K562 (cell line): ENCODE measurements at regions not wholly inside any gene's neighbourhood (a gene's known extent, or its start where the extent isn't known, plus 50 kb on each side); places are given as distances from the start of the nearest gene placed in this dataset.

Source experiments
- ATAC-seq: fragments of 200-7000 bp; cut with Tn5 transposase; 3 replicates; pipeline ENCODE4 v1.9.1; 2020; ENCODE audit warnings: moderate library complexity
- BruUV-seq: library from RNA; stranded (reverse); fragments of 400-500 nt; replicated peaks from 2 replicates; lab custom pipeline; 2021; lab: Mats Ljungman, UMichigan
- CTCF ChIA-PET: fragments of 300-600 bp; formaldehyde crosslinking; extraction: SDS; loops from one replicate; lab custom pipeline; 2021; ENCODE audit warnings: low intra/inter-chr PET ratio; lab: Yijun Ruan, JAX
- POLR2A ChIA-PET: fragments of 300-600, 350-650 bp; sonication (Branson Sonifier 250); formaldehyde crosslinking; extraction: SDS; loops from one replicate; lab custom pipeline; 2021; ENCODE audit warnings: antibody characterized with exemption, inconsistent platforms; lab: Yijun Ruan, JAX
- DNase-seq, 4 experiments: peaks; one replicate each; pipeline versions ENCODE4 v3.0.0 to v3.0.0-alpha.2; 2011 to 2018; ENCODE audit warnings: low spot score in 3 of 4, mixed read lengths in 3 of 4; ENCODE audit errors: extremely low read depth in 1 of 4
- FAIRE-seq: peaks from 2 replicates; lab custom pipeline; 2011; peaks lifted over from hg19 to GRCh38; lab: Jason Lieb, UNC
- H2AFZ ChIP-seq: 2 replicates; pipeline ENCODE4 v1.6.0; 2011; ENCODE audit warnings: low read depth, low read length, control low read depth, inconsistent platforms
- H3K27ac ChIP-seq: fragments of 200-600 bp; 3 replicates; pipeline ENCODE4 v1.8.0; 2011; ENCODE audit warnings: low read depth, mild to moderate bottlenecking, control low read depth, inconsistent platforms, low read length, moderate library complexity, mixed read lengths; ENCODE audit errors: extremely low read depth
- H3K27me3 ChIP-seq, 2 experiments: fragments of 300-600 bp in 1 of 2; 2 replicates in 1 of 2; 3 replicates in 1 of 2; pipeline versions ENCODE4 v1.6.0 to v1.8.0; 2011; ENCODE audit warnings: inconsistent platforms in 2 of 2, low read length in 2 of 2, mild to moderate bottlenecking in 1 of 2, mixed read lengths in 1 of 2, moderate library complexity in 1 of 2; ENCODE audit not compliant: control insufficient read depth in 2 of 2, insufficient read depth in 2 of 2
- H3K36me3 ChIP-seq: fragments of 300-600 bp; 3 replicates; pipeline ENCODE4 v1.8.0; 2011; ENCODE audit warnings: mild to moderate bottlenecking, low read length, inconsistent platforms; ENCODE audit not compliant: control insufficient read depth, insufficient read depth
- H3K4me1 ChIP-seq, 2 experiments: fragments of 200-600 bp in 1 of 2; replicated peaks in 1 of 2; 2 replicates in 1 of 2; 3 replicates in 1 of 2; pipeline versions ENCODE4 v1.5.1 to v1.8.0; 2011; ENCODE audit warnings: inconsistent platforms in 2 of 2, low read length in 2 of 2, mild to moderate bottlenecking in 1 of 2, mixed read lengths in 1 of 2, moderate library complexity in 1 of 2; ENCODE audit not compliant: control insufficient read depth in 2 of 2, insufficient read depth in 2 of 2
- H3K4me2 ChIP-seq: 2 replicates; pipeline ENCODE4 v1.6.1; 2011; ENCODE audit warnings: low read length, control low read depth, inconsistent platforms, mixed read lengths; ENCODE audit not compliant: insufficient read depth
- H3K4me3 ChIP-seq: fragments of 200-600 bp; sonication (generic), shearing (Covaris generic); 2 replicates; pipeline ENCODE4 v1.5.1; 2016; ENCODE audit warnings: control low read depth, inconsistent platforms
- H3K79me2 ChIP-seq: fragments of 200-600 bp; 3 replicates; pipeline ENCODE4 v1.8.0; 2011; ENCODE audit warnings: low read length, inconsistent platforms; ENCODE audit not compliant: control insufficient read depth, insufficient read depth
- H3K9ac ChIP-seq, 2 experiments: 2 replicates each; pipeline versions ENCODE4 v1.6.0 to v1.6.1; 2011; ENCODE audit warnings: low read depth in 2 of 2, low read length in 2 of 2, control low read depth in 1 of 2, inconsistent platforms in 1 of 2, mild to moderate bottlenecking in 1 of 2, mixed read lengths in 1 of 2; ENCODE audit not compliant: insufficient read depth in 1 of 2
- H3K9me1 ChIP-seq: one replicate; pipeline ENCODE4 v1.6.0; 2011; ENCODE audit warnings: inconsistent platforms, mild to moderate bottlenecking, low read length, moderate library complexity; ENCODE audit not compliant: control insufficient read depth, insufficient read depth
- H3K9me3 ChIP-seq: replicated peaks from 2 replicates; pipeline ENCODE4 v1.5.1; 2011; ENCODE audit warnings: low read depth, low read length, inconsistent platforms; ENCODE audit not compliant: control insufficient read depth, insufficient read depth
- H4K20me1 ChIP-seq: replicated peaks from 2 replicates; pipeline ENCODE4 v1.6.1; 2011; ENCODE audit warnings: low read length, inconsistent platforms, mixed read lengths; ENCODE audit not compliant: control insufficient read depth, insufficient read depth
- ETS2 ChIP-seq: IDR thresholded peaks from 2 replicates; pipeline ENCODE4 v1.6.1; 2016; ENCODE audit warnings: borderline replicate concordance, missing genetic modification characterization, mild to moderate bottlenecking, moderate library complexity, missing compliant biosample characterization; ENCODE audit not compliant: poor library complexity, severe bottlenecking
- EZH2 ChIP-seq: IDR thresholded peaks from 2 replicates; pipeline ENCODE4 v1.6.1; 2012; ENCODE audit warnings: low read depth, mild to moderate bottlenecking, inconsistent platforms, low read length, borderline replicate concordance
- KLF16 ChIP-seq: IDR thresholded peaks from 2 replicates; pipeline ENCODE4 v1.6.1; 2016; ENCODE audit warnings: antibody characterized with exemption
- NBN ChIP-seq: fragments of 450-650 bp; IDR thresholded peaks from 2 replicates; pipeline ENCODE4 v1.6.1; 2016; ENCODE audit warnings: low read depth, mild to moderate bottlenecking
- NR0B1 ChIP-seq: fragments of 450-650 bp; IDR thresholded peaks from one replicate; pipeline ENCODE4 v1.6.1; 2018; ENCODE audit warnings: mild to moderate bottlenecking, moderate library complexity; ENCODE audit not compliant: partially characterized antibody
- REST ChIP-seq, 2 experiments: fragments of 450-650 bp; formaldehyde crosslinking in 1 of 2; IDR thresholded peaks; 2 replicates each; pipeline versions ENCODE4 v1.4.0 to v1.6.1; 2014 to 2020; ENCODE audit warnings: mild to moderate bottlenecking in 2 of 2, borderline replicate concordance in 1 of 2, low read depth in 1 of 2
- SAFB2 ChIP-seq: fragments of 200-400 bp; formaldehyde crosslinking; IDR thresholded peaks from 2 replicates; pipeline ENCODE4 v1.6.1; 2018; ENCODE audit warnings: borderline replicate concordance, low read length, low read depth, moderate library complexity; ENCODE audit not compliant: severe bottlenecking
- SPI1 ChIP-seq: IDR thresholded peaks from 2 replicates; pipeline ENCODE4 v1.6.1; 2011; ENCODE audit warnings: low read depth, low read length, control low read depth, borderline replicate concordance
- ZNF584 ChIP-seq: fragments of 200-800 bp; sonication (Bioruptor generic); IDR thresholded peaks from 2 replicates; pipeline ENCODE4 v1.6.1; 2016; ENCODE audit warnings: low read depth, mild to moderate bottlenecking, missing genetic modification characterization, missing compliant biosample characterization
- ZNF707 ChIP-seq: fragments of 250-450 bp; sonication (Bioruptor Pico); conservative IDR thresholded peaks from 2 replicates; pipeline ENCODE4 v1.8.0; 2022; ENCODE audit warnings: inconsistent platforms, mild to moderate bottlenecking, moderate library complexity
- in situ Hi-C: fragments of 300-500 bp; cut with MboI; formaldehyde crosslinking; loops from 4 replicates; pipeline ENCODE4 v1.15.0; 2018; ENCODE audit warnings: inconsistent platforms, mixed read lengths
- intact Hi-C: fragments of 100-400 bp; cut with micrococcal nuclease; formaldehyde crosslinking; loops from 2 replicates; pipeline ENCODE4 v1.14.2; 2022

- Histone ChIP-seq H3K4me2 (no peak overlapping the region), H3K4me1 (no peaks in the 10 kb centered on the region), H4K20me1 (no peaks in the 10 kb centered on the region), H3K79me2 (no peaks in the 10 kb centered on the region), H3K36me3 (no peaks in the 10 kb centered on the region), H3K9me1 (no peaks in the 10 kb centered on the region), H2AFZ (no peak overlapping the region), H3K9ac (no peak overlapping the region), H3K4me3 (no peak overlapping the region), H3K27me3 (no peaks in the 10 kb centered on the region), H3K27ac (no peak overlapping the region), H3K9me3 (no peaks in the 10 kb centered on the region)
- BruUV-seq = no TSS peak
- FAIRE-seq (no peak), ATAC-seq (no peak), DNase-seq (no peak)
- POLR2A ChIA-PET = no interaction called here
- intact Hi-C loops (no loop called here), in situ Hi-C loops (no loop called here)
- CTCF ChIA-PET = no interaction called here
- no peak for TF ChIP-seq ZNF584 (CRISPR knock-in tag)
- TF ChIP-seq SAFB2 = no peak
- TF ChIP-seq ZNF707 (CRISPR knock-in tag) = no peak
- no peak for TF ChIP-seq ETS2 (tag)
- no peak for TF ChIP-seq NR0B1
- TF ChIP-seq NBN = no peak
- no peak for TF ChIP-seq EZH2
- no peak for TF ChIP-seq KLF16
- TF ChIP-seq SPI1 = no peak
- TF ChIP-seq REST (IDR thresholded peaks at IDR 0.05; ENCODE audit: borderline replicate concordance) = no peak
- TF ChIP-seq REST (CRISPR knock-in tag; IDR thresholded peaks at IDR 0.05; ENCODE audit: low read depth) = no peak
Observed at GRCh38 chr3:106840319-106840718, 536.9 kb upstream of the CCDC54 start.
